G401 (cell line): ENCODE measurements at regions not wholly inside any gene's neighbourhood (a gene's known extent, or its start where the extent isn't known, plus 50 kb on each side); places are given as distances from the start of the nearest gene placed in this dataset.

Experiments used
- DNase-seq: peaks from one replicate; pipeline ENCODE4 v3.0.0-alpha.2; 2015; ENCODE audit warnings: low spot score
- in situ Hi-C: cut with HindIII; loops from 2 replicates; pipeline ENCODE4 v1.10.0; 2016; ENCODE audit warnings: low sequenced_read_pairs, mixed read lengths

- in situ Hi-C loops, result no loop called here
- no peak for DNase-seq
Measured at GRCh38 chr12:78636231-78636855, 228.2 kb upstream of the SYT1 start.

GRCh38 chr12:78641837-78642423 is 222.6 kb upstream of the SYT1 start:
- in situ Hi-C loops, result no loop called here
- DNase-seq, result no peak

- in situ Hi-C loops, result no loop called here
- peak; percentile 58 for DNase-seq
Measured at GRCh38 chr12:78645956-78646355, 218.6 kb upstream of the SYT1 start.

DNA sequence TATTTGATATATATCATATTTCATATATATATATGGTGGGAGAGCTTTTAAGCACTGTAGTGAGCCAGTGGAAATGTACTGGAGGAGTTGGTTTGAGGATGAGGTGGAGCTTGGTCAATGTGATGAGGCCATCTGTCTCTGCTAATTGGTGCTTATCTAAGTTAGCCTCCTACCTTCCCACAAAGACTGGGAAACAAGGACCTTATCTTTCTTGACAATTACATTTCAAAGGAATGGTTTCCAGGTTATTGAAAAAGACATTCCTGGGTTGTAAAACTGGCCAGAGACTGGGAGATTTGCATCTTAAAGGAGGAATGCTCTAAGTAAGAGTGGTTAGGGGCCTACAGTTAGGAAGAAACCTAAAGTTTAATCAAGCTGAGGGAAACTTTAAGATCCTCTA is 212.8 kb upstream of the SYT1 start:
- DNase-seq, result no peak
- in situ Hi-C loops, result no loop called here

- DNase-seq, result no peak
- in situ Hi-C loops, result no loop called here
Measured at GRCh38 chr12:78666584-78666983, 198.0 kb upstream of the SYT1 start.

DNA sequence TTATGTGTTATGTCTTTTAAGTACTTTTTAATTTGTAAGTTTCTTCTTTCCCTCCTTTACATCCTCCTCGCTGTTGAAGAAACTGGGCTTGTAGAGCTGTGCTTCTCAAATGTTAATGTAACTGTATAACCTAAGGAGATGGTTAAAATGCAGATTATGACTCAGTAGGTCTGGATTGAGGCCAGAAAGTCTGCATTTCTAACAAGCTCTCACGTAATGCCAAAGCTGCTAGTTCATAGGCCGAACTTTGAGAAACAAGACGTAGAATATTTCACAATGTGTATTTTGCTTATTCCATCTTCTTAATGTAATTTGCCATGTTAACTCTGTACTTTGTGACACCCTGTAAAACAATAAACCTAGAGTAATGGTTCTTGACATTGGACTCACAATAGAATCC is 193.3 kb upstream of the SYT1 start:
- DNase-seq, result no peak
- in situ Hi-C loops, result no loop called here

- no peak for DNase-seq
- in situ Hi-C loops, result no loop called here
Measured at GRCh38 chr12:78672033-78672432, 192.5 kb upstream of the SYT1 start.

GRCh38 chr12:78674311-78675090 is 190.1 kb upstream of the SYT1 start:
- in situ Hi-C loops, result no loop called here
- DNase-seq, result peak; percentile 91

DNA sequence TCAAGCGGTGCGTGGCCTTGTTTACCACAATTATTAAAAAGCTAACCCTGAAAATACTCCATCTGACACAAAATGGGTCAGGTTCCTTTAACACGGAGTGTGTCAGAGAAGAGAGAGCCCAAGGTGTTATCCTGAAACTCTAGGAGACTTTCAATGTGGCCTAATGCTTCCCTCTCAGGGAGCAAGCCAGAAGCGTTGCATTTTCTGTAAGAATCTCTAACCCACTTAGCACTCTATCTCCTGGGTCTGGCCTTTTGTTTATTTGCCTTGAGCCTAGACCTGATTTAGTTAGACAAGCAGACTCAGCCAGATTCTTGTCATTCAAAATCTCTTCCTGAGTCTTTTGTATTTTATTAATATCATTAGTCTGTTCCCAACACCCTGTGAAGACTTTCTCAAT is 184.0 kb upstream of the SYT1 start:
- in situ Hi-C loops, result no loop called here
- DNase-seq, result no peak

GRCh38 chr12:78683031-78683430 is 181.5 kb upstream of the SYT1 start:
- in situ Hi-C loops, result no loop called here
- DNase-seq, result no peak

DNA sequence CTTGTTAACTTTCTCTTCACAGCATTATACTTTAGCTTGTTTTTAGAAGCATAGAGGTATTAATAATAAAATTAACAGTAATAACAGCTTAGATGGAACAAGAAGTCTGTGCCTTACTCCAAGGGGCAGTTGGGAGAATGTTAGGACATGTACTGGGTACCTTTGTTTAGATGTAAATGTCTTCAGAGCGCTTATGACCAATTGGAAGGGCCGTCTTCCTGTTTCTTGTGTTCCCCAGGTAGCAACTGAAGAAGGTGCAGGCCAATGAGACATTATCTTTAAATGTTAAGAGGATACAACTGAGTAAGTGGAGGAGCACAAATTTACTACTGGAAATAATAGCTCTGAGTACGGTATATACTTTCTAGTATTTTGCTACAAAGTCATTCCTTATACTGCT is 180.9 kb upstream of the SYT1 start:
- no peak for DNase-seq
- in situ Hi-C loops, result no loop called here

DNA sequence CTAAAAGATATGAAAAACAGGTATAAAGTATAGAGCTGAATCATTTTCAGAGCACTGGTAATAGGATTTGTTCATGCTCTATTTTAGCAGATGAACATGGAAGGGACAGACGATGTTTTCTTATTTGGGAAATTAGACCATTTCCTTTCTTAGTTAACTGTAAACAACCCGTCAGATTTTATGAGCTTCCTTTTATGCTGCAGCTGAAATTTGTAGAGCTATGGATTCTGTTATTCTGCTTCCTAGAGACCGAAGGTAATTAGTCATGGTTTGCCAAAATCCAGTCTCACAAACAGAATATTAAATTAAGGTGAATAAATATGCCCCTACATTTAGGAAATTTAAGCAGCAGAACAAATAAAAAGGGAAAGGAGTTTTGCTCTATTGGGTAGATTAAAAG is 180.2 kb upstream of the SYT1 start:
- DNase-seq, result no peak
- in situ Hi-C loops, result no loop called here

GRCh38 chr12:78695749-78696148 is 168.8 kb upstream of the SYT1 start:
- in situ Hi-C loops, result no loop called here

GRCh38 chr12:78696267-78696666 is 168.3 kb upstream of the SYT1 start:
- DNase-seq, result no peak
- in situ Hi-C loops, result no loop called here

More at GRCh38 chr12:78695749-78696148, 168.8 kb upstream of the SYT1 start:
- DNase-seq, result no peak

- in situ Hi-C loops, result no loop called here
- no peak for DNase-seq
Measured at GRCh38 chr12:78697817-78698415, 166.7 kb upstream of the SYT1 start.

DNA sequence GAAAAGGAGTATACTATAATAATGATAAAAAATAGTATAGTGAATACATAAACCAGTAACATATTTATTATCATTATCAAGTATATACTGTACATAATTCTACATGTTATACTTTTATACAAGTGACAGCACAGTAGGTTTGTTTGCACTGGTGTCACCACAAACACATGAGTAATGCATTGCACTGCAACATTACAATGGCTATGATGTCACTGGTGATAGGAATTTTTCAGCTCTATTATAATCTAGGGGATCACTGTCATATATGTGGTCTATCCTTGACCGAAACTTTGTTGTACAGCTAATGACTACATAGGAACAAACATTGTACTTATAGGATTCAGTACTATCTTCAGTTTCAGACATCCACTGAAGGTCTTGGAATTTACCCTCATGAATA is 165.8 kb upstream of the SYT1 start:
- in situ Hi-C loops, result no loop called here
- DNase-seq, result no peak

DNA sequence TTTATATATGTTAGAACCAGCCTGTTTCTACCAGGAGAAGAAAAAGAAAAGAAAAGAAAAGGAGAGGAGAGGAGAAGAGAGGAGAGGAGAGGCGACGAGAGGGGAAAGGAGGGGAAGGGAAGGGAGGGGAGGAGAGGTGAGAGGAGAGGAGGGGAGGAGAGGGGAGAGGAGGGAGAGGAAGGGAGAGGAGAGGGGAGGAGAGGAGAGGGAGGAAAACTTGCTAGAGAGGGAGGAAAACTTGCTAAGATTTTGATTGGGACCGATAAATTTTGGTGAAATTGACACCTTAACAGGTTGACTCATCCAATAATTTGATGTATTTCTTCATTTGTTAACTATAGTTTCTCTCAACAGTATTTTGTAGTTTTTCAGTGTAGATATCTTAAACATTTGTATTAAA is 164.0 kb upstream of the SYT1 start:
- in situ Hi-C loops, result no loop called here
- no peak for DNase-seq

DNA sequence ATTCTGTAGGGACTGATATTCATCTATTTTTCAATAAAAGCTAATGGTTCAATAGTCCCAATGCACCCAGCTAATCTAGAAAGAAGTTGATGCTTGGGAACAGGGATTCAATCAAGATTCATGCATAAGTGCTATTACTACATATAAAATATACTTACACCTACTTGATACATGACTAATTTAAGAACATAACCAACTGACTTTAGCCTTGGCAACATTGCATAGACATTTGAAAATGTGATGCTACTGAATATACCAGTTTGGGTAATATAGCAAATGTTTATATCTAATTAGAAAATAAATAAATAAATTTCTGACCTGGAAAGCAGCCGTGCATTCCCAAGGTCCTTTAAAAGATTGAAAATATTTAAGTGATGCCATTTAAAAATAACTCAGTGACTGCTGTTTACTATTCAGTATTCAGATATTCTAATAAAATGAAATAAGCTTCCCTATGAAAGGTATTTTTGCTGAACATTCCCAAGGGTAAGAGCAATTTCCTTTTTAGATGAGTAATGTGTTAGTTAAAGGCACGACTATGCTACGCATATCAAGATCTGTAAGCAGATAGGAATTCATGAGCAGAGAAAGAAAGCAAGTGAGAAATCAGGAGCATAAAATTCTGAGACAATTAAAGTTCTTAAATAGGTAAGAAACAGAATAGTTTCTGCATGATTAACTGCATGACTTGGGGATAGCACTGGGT is 160.6 kb upstream of the SYT1 start:
- in situ Hi-C loops, result no loop called here
- no peak for DNase-seq

DNA sequence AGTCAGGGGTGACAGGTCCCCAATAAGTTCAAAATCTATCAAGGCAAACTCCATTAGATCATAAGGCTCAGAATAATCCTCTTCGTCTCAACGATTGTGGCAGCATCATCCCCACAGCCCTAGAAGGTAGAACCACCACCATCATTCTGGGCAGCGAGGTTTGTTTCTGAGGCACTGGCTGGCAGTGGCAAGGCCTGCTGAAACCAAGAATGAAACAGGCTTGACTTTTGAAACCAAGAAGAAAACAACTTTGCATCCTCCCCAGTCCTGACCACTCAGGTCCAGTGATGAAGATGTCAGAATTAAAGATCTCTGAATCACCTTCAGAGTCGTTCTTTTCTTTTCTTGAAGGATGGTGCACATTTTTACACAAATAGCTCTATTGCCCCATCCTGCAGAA is 152.6 kb upstream of the SYT1 start:
- in situ Hi-C loops, result no loop called here
- no peak for DNase-seq
